HG02970 (cell line): ENCODE measurements at regions not wholly inside any gene's neighbourhood (a gene's known extent, or its start where the extent isn't known, plus 50 kb on each side); places are given as distances from the start of the nearest gene placed in this dataset.

Experiments used
- ATAC-seq: cut with Tn5 transposase; IDR thresholded peaks from one replicate; pipeline ENCODE4 v1.9.1; 2021; ENCODE audit warnings: mild to moderate bottlenecking, moderate library complexity, moderate number of reproducible peaks; ENCODE audit not compliant: unreplicated experiment, low FRiP score

- ATAC-seq: no peak
These were observed 72.9 kb upstream of the DCBLD2 start for GRCh38 chr3:98974442-98974841.

- no peak for ATAC-seq
These were observed 71.2 kb upstream of the DCBLD2 start for GRCh38 chr3:98972720-98973119.

- ATAC-seq: no peak
These were observed 70.7 kb upstream of the DCBLD2 start for GRCh38 chr3:98972155-98972554.

GRCh38 chr3:98971169-98971681 is 69.7 kb upstream of the DCBLD2 start:
- no peak for ATAC-seq

GRCh38 chr3:98969295-98969694 is 67.8 kb upstream of the DCBLD2 start:
- ATAC-seq: no peak

GRCh38 chr3:98968824-98969223 is 67.3 kb upstream of the DCBLD2 start:
- no peak for ATAC-seq

GRCh38 chr3:98968347-98968746 is 66.9 kb upstream of the DCBLD2 start:
- ATAC-seq: no peak

- no peak for ATAC-seq
These were observed 66.3 kb upstream of the DCBLD2 start for GRCh38 chr3:98967758-98968157.

- no peak for ATAC-seq
These were observed 65.5 kb upstream of the DCBLD2 start for GRCh38 chr3:98966862-98967546.

GRCh38 chr3:98966434-98966833 is 64.9 kb upstream of the DCBLD2 start:
- ATAC-seq: no peak

GRCh38 chr3:98964784-98965183 is 63.3 kb upstream of the DCBLD2 start:
- ATAC-seq: no peak

- ATAC-seq: no peak
These were observed 62.1 kb upstream of the DCBLD2 start for GRCh38 chr3:98963546-98963945.

GRCh38 chr3:98962951-98963350 is 61.5 kb upstream of the DCBLD2 start:
- no peak for ATAC-seq

GRCh38 chr3:98962189-98962930 is 60.9 kb upstream of the DCBLD2 start:
- ATAC-seq: no peak

GRCh38 chr3:98961161-98962155 is 60.0 kb upstream of the DCBLD2 start:
- ATAC-seq: no peak

GRCh38 chr3:98957681-98958080 is 56.2 kb upstream of the DCBLD2 start:
- no peak for ATAC-seq

GRCh38 chr3:98956008-98956407 is 54.5 kb upstream of the DCBLD2 start:
- no peak for ATAC-seq

GRCh38 chr3:98954791-98955604 is 53.5 kb upstream of the DCBLD2 start:
- no peak for ATAC-seq

GRCh38 chr3:98954242-98954641 is 52.7 kb upstream of the DCBLD2 start:
- no peak for ATAC-seq

- no peak for ATAC-seq
These were observed 50.9 kb upstream of the DCBLD2 start for GRCh38 chr3:98952404-98952803.
